NCI-H82 treated with DMSO at 0.1 percent for 48 hours (cell line): ENCODE measurements at regions not wholly inside any gene's neighbourhood (a gene's known extent, or its start where the extent isn't known, plus 50 kb on each side); places are given as distances from the start of the nearest gene placed in this dataset.

Experiments used
- DNase-seq: peaks from one replicate; lab custom pipeline; 2025; ENCODE audit not compliant: unreplicated experiment; lab: John Stamatoyannopoulos, UW

GRCh38 chr17:79186406-79186805 is 111.8 kb downstream of the ENGASE start:
- DNase-seq = no peak

- DNase-seq = no peak
Measured at GRCh38 chr17:79185671-79186070, 111.0 kb downstream of the ENGASE start.

- no peak for DNase-seq
Measured at GRCh38 chr17:79184219-79184618, 109.6 kb downstream of the ENGASE start.

GRCh38 chr17:79183293-79184158 is 108.9 kb downstream of the ENGASE start:
- no peak for DNase-seq

- no peak for DNase-seq
Measured at GRCh38 chr17:79183043-79183292, 108.3 kb downstream of the ENGASE start.

- no peak for DNase-seq
Measured at GRCh38 chr17:79182176-79183042, 107.8 kb downstream of the ENGASE start.

GRCh38 chr17:79180358-79181005 is 105.9 kb downstream of the ENGASE start:
- no peak for DNase-seq

GRCh38 chr17:79179334-79179733 is 104.7 kb downstream of the ENGASE start:
- no peak for DNase-seq

GRCh38 chr17:79177877-79178276 is 103.3 kb downstream of the ENGASE start:
- no peak for DNase-seq

GRCh38 chr17:79176792-79177601 is 102.4 kb downstream of the ENGASE start:
- no peak for DNase-seq

- no peak for DNase-seq
Measured at GRCh38 chr17:79174905-79175856, 100.6 kb downstream of the ENGASE start.

- no peak for DNase-seq
Measured at GRCh38 chr17:79174193-79174765, 99.7 kb downstream of the ENGASE start.

- DNase-seq = no peak
Measured at GRCh38 chr17:79171188-79171587, 96.6 kb downstream of the ENGASE start.

- no peak for DNase-seq
Measured at GRCh38 chr17:79169861-79170260, 95.2 kb downstream of the ENGASE start.

GRCh38 chr17:79169366-79169765 is 94.7 kb downstream of the ENGASE start:
- DNase-seq = no peak

- DNase-seq = no peak
Measured at GRCh38 chr17:79168486-79169055, 93.9 kb downstream of the ENGASE start.

GRCh38 chr17:79167486-79167885 is 92.9 kb downstream of the ENGASE start:
- no peak for DNase-seq

- DNase-seq = no peak
Measured at GRCh38 chr17:79165756-79166473, 91.3 kb downstream of the ENGASE start.
